Central memory CD4-positive, alpha-beta T cell (primary cell): ENCODE measurements at regions not wholly inside any gene's neighbourhood (a gene's known extent, or its start where the extent isn't known, plus 50 kb on each side); places are given as distances from the start of the nearest gene placed in this dataset.
A peak's percentile ranks its signal among the peaks of the same experiment; 100 is the strongest.
"Not testable (repeated sequence)": the region's sequence is repeated elsewhere in the genome, so short reads cannot be mapped to it uniquely, and the experiment has no call there.

Source experiments
- DNase-seq: peaks from one replicate; pipeline ENCODE4 v3.0.0; 2022

DNA sequence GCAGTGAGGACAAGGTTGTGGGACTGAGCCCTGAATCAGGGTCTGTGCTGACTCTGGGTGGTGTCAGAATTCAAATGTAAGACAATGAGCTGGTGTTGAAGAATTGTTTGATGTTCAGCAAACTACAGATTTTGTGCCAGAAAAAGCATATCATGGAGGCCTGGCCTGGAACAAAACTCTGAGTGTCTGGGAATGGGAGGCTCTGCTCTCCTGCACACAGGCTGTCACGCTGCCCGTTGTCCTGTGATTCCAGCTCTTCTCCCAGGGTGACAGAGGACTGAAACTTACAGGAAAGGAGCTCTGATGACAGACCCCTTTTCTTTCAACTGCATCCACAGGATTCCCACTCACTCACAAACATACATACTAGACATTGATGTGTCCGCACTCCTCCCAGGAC, 120.1 kb downstream of the ZNF486 start:
- no peak for DNase-seq

DNA sequence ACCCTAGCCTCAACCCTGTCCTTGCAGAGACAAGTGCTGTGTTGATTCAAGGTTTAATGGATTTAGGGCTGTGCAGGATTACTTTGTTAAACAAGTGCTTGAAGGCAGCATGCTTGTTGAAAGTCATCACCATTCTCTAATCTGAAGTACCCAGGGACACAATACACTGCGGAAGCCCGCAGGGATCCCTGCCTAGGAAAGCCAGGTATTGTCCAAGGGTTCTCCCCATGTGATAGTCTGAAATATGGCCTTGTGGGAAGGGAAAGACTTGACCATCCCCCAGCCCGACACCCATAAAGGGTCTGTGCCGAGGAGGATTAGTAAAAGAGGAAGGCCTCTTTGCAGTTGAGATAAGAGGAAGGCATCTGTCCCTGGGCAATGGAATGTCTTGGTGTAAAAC, 118.9 kb downstream of the ZNF486 start:
- not testable (repeated sequence) for DNase-seq

GRCh38 chr19:20279516-20279915, 112.5 kb downstream of the ZNF486 start:
- no peak for DNase-seq

DNA sequence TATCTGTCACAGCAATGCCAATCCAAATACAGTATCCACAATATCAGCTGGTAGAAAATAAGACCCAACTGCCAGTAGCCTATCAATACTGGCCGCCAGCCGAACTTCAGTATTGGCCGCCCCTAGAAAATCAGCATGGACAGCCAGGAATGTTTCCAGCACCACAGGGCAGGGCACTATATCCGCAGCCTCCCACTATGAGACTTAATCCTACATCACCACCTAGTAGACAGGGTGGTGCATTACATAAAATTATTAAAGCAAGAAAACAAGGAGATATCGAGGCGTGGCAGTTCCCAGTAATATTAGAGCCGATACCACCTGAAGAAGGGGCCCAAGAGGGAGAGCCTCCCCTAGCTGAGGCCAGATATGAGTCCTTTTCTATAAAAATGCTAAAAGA, 111.3 kb downstream of the ZNF486 start:
- DNase-seq: peak; percentile 28

DNA sequence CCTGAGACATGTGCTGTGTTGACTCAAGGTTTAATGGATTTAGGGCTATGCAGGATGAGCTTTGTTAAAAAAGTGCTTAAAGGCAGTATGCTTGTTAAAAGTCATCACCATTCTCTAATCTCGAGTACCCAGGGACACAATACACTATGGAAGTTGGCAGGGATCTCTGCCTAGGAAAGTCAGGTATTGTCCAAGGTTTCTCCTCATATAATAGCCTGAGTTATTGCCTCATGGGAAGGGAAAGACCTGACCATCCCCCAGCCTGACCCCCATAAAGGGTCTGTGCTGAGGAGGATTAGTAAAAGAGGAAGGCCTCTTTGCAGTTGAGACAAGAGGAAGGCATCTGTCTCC, 109.7 kb downstream of the ZNF486 start:
- DNase-seq: not testable (repeated sequence)

DNA sequence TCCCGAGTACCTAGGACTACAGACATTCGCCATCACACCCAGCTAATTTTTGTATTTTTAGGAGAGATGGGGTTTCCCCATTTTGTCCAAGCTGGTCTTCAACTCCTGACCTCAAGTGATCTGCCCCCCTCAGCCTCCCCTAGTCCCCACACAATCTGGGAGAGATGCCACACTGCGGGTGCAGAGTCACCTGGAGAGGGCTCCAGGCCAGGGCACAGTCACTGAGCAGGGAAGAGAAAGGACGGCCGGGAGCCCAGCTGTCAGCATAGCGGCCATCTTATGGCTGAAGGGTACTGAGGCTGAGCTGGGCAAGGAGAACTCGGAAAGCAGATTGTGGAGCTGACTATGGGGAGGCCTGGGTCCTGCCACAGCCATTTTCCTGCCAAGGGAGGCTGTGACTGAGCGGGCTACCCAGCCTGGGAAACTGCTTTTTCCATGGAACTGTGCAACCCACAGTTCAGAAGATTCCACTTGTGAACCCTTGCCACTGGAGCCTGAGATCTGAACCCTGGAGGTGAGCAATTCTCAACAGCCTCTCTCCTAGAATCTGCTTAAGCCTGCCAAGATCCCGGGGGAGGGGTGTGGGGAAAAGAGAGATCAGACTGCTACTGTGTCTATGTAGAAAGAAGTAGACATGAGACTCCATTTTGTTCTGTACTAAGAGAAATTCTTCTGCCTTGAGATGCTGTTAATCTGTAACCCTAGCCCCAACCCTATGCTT, 109.2 kb downstream of the ZNF486 start:
- no peak for DNase-seq

GRCh38 chr19:20273951-20274570, 107.0 kb downstream of the ZNF486 start:
- no peak for DNase-seq

- DNase-seq: no peak
These were observed 106.4 kb downstream of the ZNF486 start for GRCh38 chr19:20273376-20273775.

GRCh38 chr19:20272627-20273010, 105.6 kb downstream of the ZNF486 start:
- DNase-seq: not testable (repeated sequence)

- not testable (repeated sequence) for DNase-seq
These were observed 105.1 kb downstream of the ZNF486 start for GRCh38 chr19:20271927-20272626.

GRCh38 chr19:20271215-20271926, 104.4 kb downstream of the ZNF486 start:
- no peak for DNase-seq

GRCh38 chr19:20269461-20269860, 102.4 kb downstream of the ZNF486 start:
- no peak for DNase-seq

DNA sequence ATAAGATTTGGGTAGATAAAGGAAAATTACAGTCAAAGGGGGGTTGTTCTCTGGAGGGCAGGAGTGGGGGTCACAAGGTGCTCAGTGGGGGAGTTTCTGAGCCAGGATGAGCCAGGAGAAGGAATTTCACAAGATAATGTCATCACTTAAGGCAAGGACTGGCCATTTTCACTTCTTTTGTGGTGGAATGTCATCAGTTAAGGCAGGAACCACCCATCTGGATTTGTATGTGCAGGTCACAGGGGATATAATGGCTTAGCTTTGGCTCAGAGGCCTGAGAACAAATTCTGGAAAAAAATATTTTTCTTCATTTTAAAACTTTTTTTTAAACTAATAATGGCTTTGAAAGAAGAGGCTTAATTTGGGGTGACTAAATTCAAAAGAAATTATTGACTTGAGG, 94.5 kb downstream of the ZNF486 start:
- not testable (repeated sequence) for DNase-seq

- DNase-seq: not testable (repeated sequence)
These were observed 93.7 kb downstream of the ZNF486 start for GRCh38 chr19:20260738-20261137.

DNA sequence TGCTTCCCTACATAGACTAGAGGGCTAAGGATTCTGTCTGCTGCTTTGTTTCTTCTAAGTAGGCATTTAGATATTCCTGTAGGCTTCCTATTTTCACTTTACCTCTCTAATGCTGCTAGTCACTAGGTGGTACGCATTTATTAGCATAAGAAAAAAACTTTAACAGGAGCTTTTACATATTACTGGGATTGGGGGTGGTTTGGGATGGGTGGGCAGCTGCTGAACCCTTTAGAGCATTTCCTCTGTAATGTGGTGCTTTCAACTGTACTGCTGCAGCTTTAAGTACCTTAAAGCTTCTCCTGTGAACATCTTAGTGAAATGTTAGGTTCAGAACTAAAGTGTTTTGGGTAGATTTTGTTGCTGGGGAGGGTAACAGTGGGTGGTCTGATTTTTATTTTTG, 92.6 kb downstream of the ZNF486 start:
- no peak for DNase-seq

GRCh38 chr19:20256606-20257005, 89.6 kb downstream of the ZNF486 start:
- no peak for DNase-seq

DNA sequence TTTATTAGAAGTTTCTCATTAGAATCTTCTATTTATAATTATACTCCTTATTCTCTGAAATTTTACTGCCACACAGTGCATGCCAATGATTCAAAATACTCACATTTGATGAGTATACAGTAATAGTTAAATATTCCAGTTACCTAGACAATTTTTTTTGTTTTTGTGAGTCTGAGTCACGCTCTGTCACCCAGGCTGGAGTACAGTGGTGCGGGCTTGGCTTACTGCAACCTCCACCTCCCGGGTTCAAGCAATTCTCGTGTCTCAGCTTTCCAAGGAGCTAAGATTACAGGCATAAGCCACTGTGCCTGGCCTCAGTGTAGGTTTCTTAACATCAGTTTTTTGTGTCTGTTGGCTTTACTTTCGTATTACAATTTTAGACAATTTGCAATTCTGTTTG, 87.1 kb downstream of the ZNF486 start:
- no peak for DNase-seq

GRCh38 chr19:20252613-20253012, 85.6 kb downstream of the ZNF486 start:
- DNase-seq: no peak

DNA sequence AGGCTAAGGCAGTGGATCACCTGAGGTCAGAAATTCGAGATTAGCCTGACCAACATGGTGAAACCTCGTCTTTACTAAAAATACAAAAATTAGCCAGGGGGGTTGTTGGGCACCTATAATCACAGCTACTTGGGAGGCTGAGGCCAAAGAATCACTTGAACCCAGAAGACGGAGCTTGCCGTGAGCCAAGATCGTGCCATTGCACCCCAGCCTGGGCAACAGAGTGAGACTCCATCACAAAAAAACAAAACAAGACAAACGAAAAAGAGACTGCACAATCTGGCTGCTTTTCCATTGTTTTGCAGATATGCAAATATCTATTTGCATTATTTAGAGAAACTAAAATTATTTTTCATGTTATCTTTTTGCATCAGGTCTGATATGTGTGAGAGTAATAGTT, 83.6 kb downstream of the ZNF486 start:
- DNase-seq: no peak

DNA sequence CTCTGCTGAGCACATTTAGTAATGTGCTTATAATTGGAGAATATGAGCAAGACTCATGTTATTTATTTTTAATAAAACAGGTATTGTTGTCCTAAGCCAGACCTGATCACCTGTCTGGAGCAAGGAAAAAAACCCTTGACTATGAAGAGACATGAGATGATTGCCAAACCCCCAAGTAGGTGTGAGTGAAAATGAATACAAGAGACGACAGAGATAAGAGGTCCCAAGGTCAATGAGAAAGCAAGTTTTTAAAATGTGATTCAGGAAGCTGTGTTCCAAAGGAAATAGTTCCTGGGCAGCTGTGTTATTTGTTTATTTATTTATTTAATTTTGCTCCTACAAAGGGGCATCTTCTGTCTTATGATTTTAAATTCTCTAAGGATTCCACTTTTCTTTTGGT, 83.1 kb downstream of the ZNF486 start:
- no peak for DNase-seq
